ENCODE measurements at regions not wholly inside any gene's neighbourhood (a gene's known extent, or its start where the extent isn't known, plus 50 kb on each side); places are given as distances from the start of the nearest gene placed in this dataset.

DNA sequence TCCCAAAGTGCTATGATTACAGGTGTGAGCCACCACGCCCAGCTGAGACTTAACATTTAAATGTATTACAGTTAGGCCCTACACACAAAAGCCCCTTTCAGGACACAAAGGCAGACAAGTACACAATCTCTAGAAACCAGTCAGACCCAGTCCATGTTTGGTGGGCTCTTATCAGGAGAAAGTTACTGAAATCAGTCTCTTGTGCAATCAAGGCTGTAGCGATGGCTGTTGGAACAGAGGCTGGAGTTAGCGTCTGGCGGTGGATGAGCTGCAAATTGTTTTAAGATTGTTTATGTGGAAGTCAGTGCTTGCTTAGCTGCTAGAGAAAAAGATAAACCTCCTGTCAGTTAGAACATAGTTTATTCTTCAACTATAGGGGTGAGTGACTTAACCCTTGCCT is 89.5 kb upstream of the SNRPN start:
- TF ChIP-seq CTCF (IDR thresholded peaks at IDR 0.05; ENCODE audit: poor library complexity) = no peak
- no peak for TF ChIP-seq EZH2 (IDR thresholded peaks at IDR 0.05; ENCODE audit: borderline replicate concordance)
- TF ChIP-seq EZH2phosphoT487 (IDR thresholded peaks at IDR 0.05; ENCODE audit: low read depth, severe bottlenecking, unreplicated experiment) = no peak
